ENCODE measurements at regions not wholly inside any gene's neighbourhood (a gene's known extent, or its start where the extent isn't known, plus 50 kb on each side); places are given as distances from the start of the nearest gene placed in this dataset.
A peak's percentile ranks its signal among the peaks of the same experiment; 100 is the strongest.

DNA sequence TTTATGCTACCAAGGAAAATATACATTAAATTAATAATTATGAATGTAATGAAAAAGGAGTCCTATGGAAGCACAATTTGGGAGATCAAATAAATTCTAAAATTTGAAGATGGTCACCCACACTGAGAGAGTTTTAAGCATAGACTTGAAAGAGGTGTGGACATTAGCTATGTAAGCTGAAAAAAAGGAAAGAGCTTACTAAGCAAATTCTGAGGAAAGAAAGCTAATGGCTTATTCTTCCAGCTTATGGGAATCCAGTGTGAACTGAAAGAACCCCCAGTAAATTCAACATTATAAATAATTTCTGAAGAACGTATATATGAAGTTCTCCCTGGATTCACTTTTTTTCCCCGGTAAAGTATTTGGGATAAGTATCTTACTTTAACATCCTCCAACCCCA is 78.2 kb upstream of the GUCY1A1 start:
- H3K9me3 ChIP-seq (ENCODE audit: insufficient read depth, low read length, severe bottlenecking): no peaks in the 10 kb centered on the region
- DNase-seq: no peak
- ATAC-seq (ENCODE audit: insufficient read depth, low read depth): no peak
- no peak overlapping the region for H3K4me2 ChIP-seq (ENCODE audit: insufficient read depth, low read length)
- H3K4me1 ChIP-seq (ENCODE audit: insufficient read depth, low read length): peaks cover 12% of the 10 kb centered on the region
- H3K27ac ChIP-seq (ENCODE audit: low read length): no peak overlapping the region
- no peak for TF ChIP-seq EZH2 (IDR thresholded peaks at IDR 0.05; ENCODE audit: borderline replicate concordance, low read depth, low read length, severe bottlenecking)
- TF ChIP-seq, protein P1, sequence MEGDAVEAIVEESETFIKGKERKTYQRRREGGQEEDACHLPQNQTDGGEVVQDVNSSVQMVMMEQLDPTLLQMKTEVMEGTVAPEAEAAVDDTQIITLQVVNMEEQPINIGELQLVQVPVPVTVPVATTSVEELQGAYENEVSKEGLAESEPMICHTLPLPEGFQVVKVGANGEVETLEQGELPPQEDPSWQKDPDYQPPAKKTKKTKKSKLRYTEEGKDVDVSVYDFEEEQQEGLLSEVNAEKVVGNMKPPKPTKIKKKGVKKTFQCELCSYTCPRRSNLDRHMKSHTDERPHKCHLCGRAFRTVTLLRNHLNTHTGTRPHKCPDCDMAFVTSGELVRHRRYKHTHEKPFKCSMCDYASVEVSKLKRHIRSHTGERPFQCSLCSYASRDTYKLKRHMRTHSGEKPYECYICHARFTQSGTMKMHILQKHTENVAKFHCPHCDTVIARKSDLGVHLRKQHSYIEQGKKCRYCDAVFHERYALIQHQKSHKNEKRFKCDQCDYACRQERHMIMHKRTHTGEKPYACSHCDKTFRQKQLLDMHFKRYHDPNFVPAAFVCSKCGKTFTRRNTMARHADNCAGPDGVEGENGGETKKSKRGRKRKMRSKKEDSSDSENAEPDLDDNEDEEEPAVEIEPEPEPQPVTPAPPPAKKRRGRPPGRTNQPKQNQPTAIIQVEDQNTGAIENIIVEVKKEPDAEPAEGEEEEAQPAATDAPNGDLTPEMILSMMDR (IDR thresholded peaks at IDR 0.05; ENCODE audit: borderline replicate concordance, extremely low read depth, low read length, poor library complexity, severe bottlenecking): no peak
- H3K79me2 ChIP-seq (ENCODE audit: insufficient read depth, low read length): no peaks in the 10 kb centered on the region
- no peak overlapping the region for H3K9ac ChIP-seq (ENCODE audit: low read depth, low read length)
- H3K27me3 ChIP-seq (ENCODE audit: insufficient read depth, low read length, poor library complexity): no peaks in the 10 kb centered on the region
- no peaks in the 10 kb centered on the region for H4K20me1 ChIP-seq (ENCODE audit: insufficient read depth, low read length)
- no peaks in the 10 kb centered on the region for H3K36me3 ChIP-seq (ENCODE audit: insufficient read depth, low read length)
- no peak overlapping the region for H3K4me3 ChIP-seq (ENCODE audit: low read depth in 1 of 2, low read length in 2 of 2)
- no peak overlapping the region for H2AFZ ChIP-seq (ENCODE audit: low read depth, low read length)

DNA sequence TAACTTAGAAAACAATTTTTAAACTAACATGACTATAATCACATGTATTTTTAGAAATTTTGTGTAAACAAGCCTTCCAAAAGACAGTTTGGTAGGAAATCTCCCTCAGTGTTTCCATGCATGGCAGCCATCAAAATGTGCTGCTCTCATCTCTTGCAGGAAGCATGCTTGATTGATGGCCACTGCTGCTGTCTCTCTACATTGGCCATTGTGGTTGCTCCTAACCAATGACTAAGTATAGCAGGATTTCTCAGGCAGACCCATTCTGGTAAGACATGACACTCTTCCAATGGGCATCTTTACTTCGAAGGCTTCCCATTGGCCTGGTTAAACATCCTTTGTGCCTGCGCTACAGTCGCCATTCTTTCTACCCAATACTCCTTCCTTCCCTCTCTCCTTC is 78.9 kb upstream of the GUCY1A1 start:
- no peak for DNase-seq
- no peak for ATAC-seq (ENCODE audit: insufficient read depth, low read depth)
- TF ChIP-seq, protein P1 (IDR thresholded peaks at IDR 0.05; ENCODE audit: borderline replicate concordance, extremely low read depth, low read length, poor library complexity, severe bottlenecking): no peak
- TF ChIP-seq EZH2 (IDR thresholded peaks at IDR 0.05; ENCODE audit: borderline replicate concordance, low read depth, low read length, severe bottlenecking): no peak
- Histone ChIP-seq H3K4me1 (ENCODE audit: insufficient read depth, low read length) (peaks cover 18% of the 10 kb centered on the region), H3K36me3 (ENCODE audit: insufficient read depth, low read length) (no peaks in the 10 kb centered on the region), H3K27ac (ENCODE audit: low read length) (no peak overlapping the region), H3K9me3 (ENCODE audit: insufficient read depth, low read length, severe bottlenecking) (no peaks in the 10 kb centered on the region), H3K27me3 (ENCODE audit: insufficient read depth, low read length, poor library complexity) (no peaks in the 10 kb centered on the region), H2AFZ (ENCODE audit: low read depth, low read length) (no peak overlapping the region), H3K79me2 (ENCODE audit: insufficient read depth, low read length) (no peaks in the 10 kb centered on the region), H4K20me1 (ENCODE audit: insufficient read depth, low read length) (no peaks in the 10 kb centered on the region), H3K4me2 (ENCODE audit: insufficient read depth, low read length) (no peak overlapping the region), H3K9ac (ENCODE audit: low read depth, low read length) (no peak overlapping the region), H3K4me3 (ENCODE audit: low read depth in 1 of 2, low read length in 2 of 2) (no peak overlapping the region)

DNA sequence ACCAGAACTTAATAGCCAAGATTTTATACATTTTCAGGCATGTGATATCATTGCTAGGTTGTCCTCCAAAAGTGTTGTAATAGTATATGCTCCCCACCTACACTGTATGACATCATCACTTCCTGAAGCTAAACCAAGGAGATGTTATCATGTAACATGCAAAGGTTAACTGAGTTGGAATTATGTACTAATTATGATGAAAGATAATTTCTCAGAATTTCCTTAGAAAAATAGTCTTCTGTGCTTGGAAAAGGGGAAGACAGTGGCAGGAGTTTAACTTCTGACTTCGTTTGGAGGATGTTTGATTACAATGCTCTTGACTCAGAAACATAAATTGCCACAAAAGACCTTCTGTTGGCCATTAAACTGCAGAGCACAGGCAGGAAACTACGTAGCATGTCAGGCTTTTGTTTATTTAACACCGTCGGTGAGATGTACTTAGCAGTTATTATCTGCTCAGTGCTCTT is 83.6 kb upstream of the GUCY1A1 start:
- Histone ChIP-seq H3K4me1 (ENCODE audit: insufficient read depth, low read length) (peaks cover 20% of the 10 kb centered on the region), H3K36me3 (ENCODE audit: insufficient read depth, low read length) (no peaks in the 10 kb centered on the region), H3K27ac (ENCODE audit: low read length) (peak overlapping the region; percentile 69), H3K9ac (ENCODE audit: low read depth, low read length) (no peak overlapping the region), H3K79me2 (ENCODE audit: insufficient read depth, low read length) (no peaks in the 10 kb centered on the region), H3K27me3 (ENCODE audit: insufficient read depth, low read length, poor library complexity) (no peaks in the 10 kb centered on the region), H3K9me3 (ENCODE audit: insufficient read depth, low read length, severe bottlenecking) (no peaks in the 10 kb centered on the region), H3K4me3 (ENCODE audit: low read depth in 1 of 2, low read length in 2 of 2) (peak overlapping the region in 1 of 2 experiments; percentile 31; a peak in 1 of 4 replicates), H2AFZ (ENCODE audit: low read depth, low read length) (peak overlapping the region; percentile 70), H4K20me1 (ENCODE audit: insufficient read depth, low read length) (no peaks in the 10 kb centered on the region), H3K4me2 (ENCODE audit: insufficient read depth, low read length) (peak overlapping the region; percentile 39)
- TF ChIP-seq EZH2 (IDR thresholded peaks at IDR 0.05; ENCODE audit: borderline replicate concordance, low read depth, low read length, severe bottlenecking): no peak
- ATAC-seq (ENCODE audit: insufficient read depth, low read depth) (peak; percentile 88), DNase-seq (peak; percentile 41)

DNA sequence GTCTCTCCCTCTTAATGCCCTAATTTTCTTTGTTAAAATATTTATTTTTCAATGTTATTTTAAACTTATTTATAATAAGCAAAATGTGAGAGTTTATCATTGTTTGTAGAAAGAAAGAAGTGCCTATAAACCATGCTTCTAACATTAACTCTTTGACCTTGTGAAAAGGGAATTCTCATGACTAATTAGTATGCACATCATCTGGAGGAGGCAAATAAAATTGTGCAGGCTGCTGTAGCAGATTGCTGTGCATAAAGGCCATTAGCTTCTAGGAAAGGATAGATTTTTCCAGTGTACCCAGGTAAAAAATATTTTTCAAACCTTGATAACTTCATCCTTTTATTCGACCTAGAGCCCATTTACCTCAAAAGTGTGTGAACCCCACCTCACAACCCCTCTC is 84.6 kb upstream of the GUCY1A1 start:
- Histone ChIP-seq H3K4me1 (ENCODE audit: insufficient read depth, low read length) (peaks cover 20% of the 10 kb centered on the region), H3K9ac (ENCODE audit: low read depth, low read length) (no peak overlapping the region), H3K27me3 (ENCODE audit: insufficient read depth, low read length, poor library complexity) (no peaks in the 10 kb centered on the region), H3K4me2 (ENCODE audit: insufficient read depth, low read length) (no peak overlapping the region), H4K20me1 (ENCODE audit: insufficient read depth, low read length) (no peaks in the 10 kb centered on the region), H3K79me2 (ENCODE audit: insufficient read depth, low read length) (no peaks in the 10 kb centered on the region), H2AFZ (ENCODE audit: low read depth, low read length) (no peak overlapping the region), H3K4me3 (ENCODE audit: low read depth in 1 of 2, low read length in 2 of 2) (no peak overlapping the region), H3K36me3 (ENCODE audit: insufficient read depth, low read length) (no peaks in the 10 kb centered on the region), H3K27ac (ENCODE audit: low read length) (no peak overlapping the region), H3K9me3 (ENCODE audit: insufficient read depth, low read length, severe bottlenecking) (no peaks in the 10 kb centered on the region)
- DNase-seq (no peak), ATAC-seq (ENCODE audit: insufficient read depth, low read depth) (no peak)
- no peak for TF ChIP-seq EZH2 (IDR thresholded peaks at IDR 0.05; ENCODE audit: borderline replicate concordance, low read depth, low read length, severe bottlenecking)
- TF ChIP-seq, protein P1 (IDR thresholded peaks at IDR 0.05; ENCODE audit: borderline replicate concordance, extremely low read depth, low read length, poor library complexity, severe bottlenecking): no peak
